ENCODE measurements at regions not wholly inside any gene's neighbourhood (a gene's known extent, or its start where the extent isn't known, plus 50 kb on each side); places are given as distances from the start of the nearest gene placed in this dataset.

DNA sequence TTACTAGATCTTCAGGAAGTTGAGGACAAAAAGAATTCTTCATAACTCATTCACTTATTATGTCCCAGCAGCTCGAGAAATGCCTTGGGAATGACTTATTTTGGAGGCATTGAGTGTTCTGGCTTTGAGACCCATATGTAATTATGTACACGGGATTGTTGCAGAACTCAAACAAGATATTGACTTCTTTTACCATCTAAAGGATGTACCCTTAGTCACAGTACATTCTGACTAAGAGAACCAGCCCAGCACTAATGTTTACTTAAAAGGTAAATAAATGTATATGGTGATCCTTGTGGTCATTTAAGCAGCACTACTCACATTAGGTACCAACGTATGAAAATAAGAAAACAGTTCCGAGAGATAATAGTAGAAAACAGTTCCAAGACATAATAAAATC lies 268.9 kb downstream of the ADCYAP1 start:
- no peak for TF ChIP-seq ZBTB21 (CRISPR knock-in tag; IDR thresholded peaks at IDR 0.05; ENCODE audit: borderline replicate concordance)
- no peak for TF ChIP-seq CBFB (CRISPR knock-in tag; IDR thresholded peaks at IDR 0.05; ENCODE audit: low read depth)
- TF ChIP-seq GTF2I (CRISPR knock-in tag; conservative IDR thresholded peaks at IDR 0.05): no peak
- no peak for TF ChIP-seq NFATC4 (CRISPR knock-in tag; IDR thresholded peaks at IDR 0.05)
- no peak for TF ChIP-seq ATF1 (CRISPR knock-in tag; IDR thresholded peaks at IDR 0.05)
- TF ChIP-seq, protein P1, sequence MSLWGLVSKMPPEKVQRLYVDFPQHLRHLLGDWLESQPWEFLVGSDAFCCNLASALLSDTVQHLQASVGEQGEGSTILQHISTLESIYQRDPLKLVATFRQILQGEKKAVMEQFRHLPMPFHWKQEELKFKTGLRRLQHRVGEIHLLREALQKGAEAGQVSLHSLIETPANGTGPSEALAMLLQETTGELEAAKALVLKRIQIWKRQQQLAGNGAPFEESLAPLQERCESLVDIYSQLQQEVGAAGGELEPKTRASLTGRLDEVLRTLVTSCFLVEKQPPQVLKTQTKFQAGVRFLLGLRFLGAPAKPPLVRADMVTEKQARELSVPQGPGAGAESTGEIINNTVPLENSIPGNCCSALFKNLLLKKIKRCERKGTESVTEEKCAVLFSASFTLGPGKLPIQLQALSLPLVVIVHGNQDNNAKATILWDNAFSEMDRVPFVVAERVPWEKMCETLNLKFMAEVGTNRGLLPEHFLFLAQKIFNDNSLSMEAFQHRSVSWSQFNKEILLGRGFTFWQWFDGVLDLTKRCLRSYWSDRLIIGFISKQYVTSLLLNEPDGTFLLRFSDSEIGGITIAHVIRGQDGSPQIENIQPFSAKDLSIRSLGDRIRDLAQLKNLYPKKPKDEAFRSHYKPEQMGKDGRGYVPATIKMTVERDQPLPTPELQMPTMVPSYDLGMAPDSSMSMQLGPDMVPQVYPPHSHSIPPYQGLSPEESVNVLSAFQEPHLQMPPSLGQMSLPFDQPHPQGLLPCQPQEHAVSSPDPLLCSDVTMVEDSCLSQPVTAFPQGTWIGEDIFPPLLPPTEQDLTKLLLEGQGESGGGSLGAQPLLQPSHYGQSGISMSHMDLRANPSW (CRISPR knock-in tag; conservative IDR thresholded peaks at IDR 0.05; ENCODE audit: low read depth): no peak
- no peak for TF ChIP-seq ZNF317 (CRISPR knock-in tag; IDR thresholded peaks at IDR 0.05; ENCODE audit: borderline replicate concordance, low read depth)
- no peak for TF ChIP-seq ZNF121 (CRISPR knock-in tag; IDR thresholded peaks at IDR 0.05)
- TF ChIP-seq SP1 (CRISPR knock-in tag; conservative IDR thresholded peaks at IDR 0.05): no peak
- TF ChIP-seq, protein P2, sequence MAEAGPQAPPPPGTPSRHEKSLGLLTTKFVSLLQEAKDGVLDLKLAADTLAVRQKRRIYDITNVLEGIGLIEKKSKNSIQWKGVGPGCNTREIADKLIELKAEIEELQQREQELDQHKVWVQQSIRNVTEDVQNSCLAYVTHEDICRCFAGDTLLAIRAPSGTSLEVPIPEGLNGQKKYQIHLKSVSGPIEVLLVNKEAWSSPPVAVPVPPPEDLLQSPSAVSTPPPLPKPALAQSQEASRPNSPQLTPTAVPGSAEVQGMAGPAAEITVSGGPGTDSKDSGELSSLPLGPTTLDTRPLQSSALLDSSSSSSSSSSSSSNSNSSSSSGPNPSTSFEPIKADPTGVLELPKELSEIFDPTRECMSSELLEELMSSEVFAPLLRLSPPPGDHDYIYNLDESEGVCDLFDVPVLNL (CRISPR knock-in tag; IDR thresholded peaks at IDR 0.05; ENCODE audit: borderline replicate concordance, low read depth): no peak
- no peak for TF ChIP-seq OVOL2 (CRISPR knock-in tag; IDR thresholded peaks at IDR 0.05; ENCODE audit: borderline replicate concordance)
- TF ChIP-seq SMAD3 (CRISPR knock-in tag; IDR thresholded peaks at IDR 0.05; ENCODE audit: borderline replicate concordance): no peak
- TF ChIP-seq RELA (CRISPR knock-in tag; IDR thresholded peaks at IDR 0.05; ENCODE audit: borderline replicate concordance): no peak
- TF ChIP-seq, protein P3, sequence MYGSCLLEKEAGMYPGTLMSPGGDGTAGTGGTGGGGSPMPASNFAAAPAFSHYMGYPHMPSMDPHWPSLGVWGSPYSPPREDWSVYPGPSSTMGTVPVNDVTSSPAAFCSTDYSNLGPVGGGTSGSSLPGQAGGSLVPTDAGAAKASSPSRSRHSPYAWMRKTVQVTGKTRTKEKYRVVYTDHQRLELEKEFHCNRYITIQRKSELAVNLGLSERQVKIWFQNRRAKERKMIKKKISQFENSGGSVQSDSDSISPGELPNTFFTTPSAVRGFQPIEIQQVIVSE (CRISPR knock-in tag; IDR thresholded peaks at IDR 0.05; ENCODE audit: borderline replicate concordance): no peak
- TF ChIP-seq, protein P4, sequence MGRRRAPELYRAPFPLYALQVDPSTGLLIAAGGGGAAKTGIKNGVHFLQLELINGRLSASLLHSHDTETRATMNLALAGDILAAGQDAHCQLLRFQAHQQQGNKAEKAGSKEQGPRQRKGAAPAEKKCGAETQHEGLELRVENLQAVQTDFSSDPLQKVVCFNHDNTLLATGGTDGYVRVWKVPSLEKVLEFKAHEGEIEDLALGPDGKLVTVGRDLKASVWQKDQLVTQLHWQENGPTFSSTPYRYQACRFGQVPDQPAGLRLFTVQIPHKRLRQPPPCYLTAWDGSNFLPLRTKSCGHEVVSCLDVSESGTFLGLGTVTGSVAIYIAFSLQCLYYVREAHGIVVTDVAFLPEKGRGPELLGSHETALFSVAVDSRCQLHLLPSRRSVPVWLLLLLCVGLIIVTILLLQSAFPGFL (CRISPR knock-in tag; IDR thresholded peaks at IDR 0.05; ENCODE audit: borderline replicate concordance): no peak
- no peak for TF ChIP-seq ESRRA (CRISPR knock-in tag; IDR thresholded peaks at IDR 0.05; ENCODE audit: borderline replicate concordance)
- TF ChIP-seq ZNF423 (CRISPR knock-in tag; IDR thresholded peaks at IDR 0.05): no peak
- Mint-ChIP-seq H3K4me3 (no peak overlapping the region), H3K9me3 (peaks cover 39% of the 10 kb centered on the region), H3K27me3 (ENCODE audit: low read depth) (no peaks in the 10 kb centered on the region), H3K36me3 (peaks cover 24% of the 10 kb centered on the region), H3K27ac (no peak overlapping the region), H3K4me1 (no peaks in the 10 kb centered on the region)
- DNase-seq (ENCODE audit: low spot score) (no peak), ATAC-seq (no peak)
- ChIA-PET POLR2A (no interaction called here), CTCF (no interaction called here)

DNA sequence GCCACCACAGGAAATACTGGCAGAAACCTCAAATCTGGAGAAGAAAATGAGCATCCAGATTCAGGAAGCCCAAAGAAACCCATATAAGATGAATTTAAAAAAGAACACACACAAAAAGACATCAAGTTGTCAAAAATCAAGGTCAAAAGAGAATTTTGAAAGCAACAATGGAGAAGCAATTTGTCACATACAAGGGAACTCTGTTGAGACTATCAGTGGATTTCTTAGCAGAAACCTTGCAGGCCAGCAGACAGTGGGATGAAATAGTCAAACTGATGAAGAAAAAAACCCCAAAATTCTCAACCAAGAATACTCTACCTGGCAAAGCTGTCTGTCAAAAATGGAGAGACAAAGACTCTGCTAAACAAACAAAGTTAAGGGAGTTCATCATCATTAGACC lies 272.6 kb downstream of the ADCYAP1 start:
- H3K9me3 Mint-ChIP-seq: peaks cover 74% of the 10 kb centered on the region
- TF ChIP-seq OVOL2 (CRISPR knock-in tag; IDR thresholded peaks at IDR 0.05; ENCODE audit: borderline replicate concordance) (no peak), ELF4 (CRISPR knock-in tag; IDR thresholded peaks at IDR 0.05; ENCODE audit: low read depth) (no peak)
- TF ChIP-seq, protein P5, sequence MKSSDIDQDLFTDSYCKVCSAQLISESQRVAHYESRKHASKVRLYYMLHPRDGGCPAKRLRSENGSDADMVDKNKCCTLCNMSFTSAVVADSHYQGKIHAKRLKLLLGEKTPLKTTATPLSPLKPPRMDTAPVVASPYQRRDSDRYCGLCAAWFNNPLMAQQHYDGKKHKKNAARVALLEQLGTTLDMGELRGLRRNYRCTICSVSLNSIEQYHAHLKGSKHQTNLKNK (CRISPR knock-in tag; IDR thresholded peaks at IDR 0.05): no peak
- peaks cover 40% of the 10 kb centered on the region for H3K36me3 Mint-ChIP-seq
- ChIA-PET CTCF (no interaction called here), POLR2A (no interaction called here)
- ATAC-seq: no peak
- H3K27ac Mint-ChIP-seq: no peak overlapping the region
- no peak for DNase-seq (ENCODE audit: low spot score)
- no peak overlapping the region for H3K4me3 Mint-ChIP-seq
- H3K27me3 Mint-ChIP-seq (ENCODE audit: low read depth): no peaks in the 10 kb centered on the region; the same call in 1 of the 2 replicates
- H3K4me1 Mint-ChIP-seq: no peaks in the 10 kb centered on the region

Measured in WTC11 (cell line).